Cardiac muscle cell (in vitro differentiated cells and primary cell): ENCODE measurements at regions not wholly inside any gene's neighbourhood (a gene's known extent, or its start where the extent isn't known, plus 50 kb on each side); places are given as distances from the start of the nearest gene placed in this dataset.
A peak's percentile ranks its signal among the peaks of the same experiment; 100 is the strongest.
"Not testable (repeated sequence)": the region's sequence is repeated elsewhere in the genome, so short reads cannot be mapped to it uniquely, and the experiment has no call there.

Source experiments
- DNase-seq, 2 donors: peaks; one replicate each; pipeline versions ENCODE4 v3.0.0 to v3.0.0-alpha.2; 2010 to 2017; ENCODE audit warnings: low read depth in 1 of 2, low spot score in 1 of 2
- H3K27ac ChIP-seq: fragments of 200-600 bp; sonication (generic); 2 replicates; pipeline ENCODE4 v1.5.1; 2016
- H3K27me3 ChIP-seq: fragments of 200-600 bp; sonication (generic); 2 replicates; pipeline ENCODE4 v1.6.0; 2016; ENCODE audit warnings: control low read depth
- H3K36me3 ChIP-seq: fragments of 200-600 bp; sonication (generic); 2 replicates; pipeline ENCODE4 v1.5.1; 2016; ENCODE audit warnings: control low read depth
- H3K4me1 ChIP-seq: fragments of 200-600 bp; sonication (generic); 2 replicates; pipeline ENCODE4 v1.8.1; 2017; ENCODE audit warnings: low read depth, mild to moderate bottlenecking, mixed run types
- H3K4me3 ChIP-seq: fragments of 200-600 bp; sonication (generic); 2 replicates; pipeline ENCODE4 v1.5.1; 2016; ENCODE audit warnings: mild to moderate bottlenecking
- H3K9me3 ChIP-seq: fragments of 200-600 bp; sonication (generic); 2 replicates; pipeline ENCODE4 v1.5.1; 2017; ENCODE audit warnings: low read depth, mild to moderate bottlenecking, control low read depth
- TF ChIP-seq, protein P1 (sequence below): IDR thresholded peaks from 2 replicates; pipeline ENCODE4 v1.5.1; 2012; ENCODE audit warnings: low read depth, mild to moderate bottlenecking, low read length

DNA sequence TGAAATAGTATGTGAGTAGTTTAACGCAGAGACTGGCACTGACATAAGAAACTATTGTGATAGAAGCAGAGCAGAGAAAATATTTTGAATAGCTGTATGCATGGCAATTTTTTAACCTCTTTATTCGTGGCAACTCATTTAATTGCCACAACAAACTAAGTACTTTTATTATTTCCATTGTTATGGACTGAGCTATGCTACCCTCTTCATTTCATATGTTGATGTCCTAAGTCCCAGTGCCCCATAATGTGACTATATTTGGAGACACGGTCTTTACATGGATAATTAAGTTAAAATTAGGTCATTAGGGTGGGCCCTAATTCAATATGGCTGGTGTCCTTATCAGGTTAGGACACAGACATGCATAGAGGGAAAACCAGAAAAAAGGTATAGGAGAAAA, 86.1 kb upstream of the PRSS3 start:
- Histone ChIP-seq H3K4me1 (no peaks in the 10 kb centered on the region), H3K9me3 (no peaks in the 10 kb centered on the region), H3K4me3 (no peak overlapping the region), H3K27ac (no peak overlapping the region), H3K27me3 (no peaks in the 10 kb centered on the region), H3K36me3 (no peaks in the 10 kb centered on the region)
- TF ChIP-seq, protein P1, sequence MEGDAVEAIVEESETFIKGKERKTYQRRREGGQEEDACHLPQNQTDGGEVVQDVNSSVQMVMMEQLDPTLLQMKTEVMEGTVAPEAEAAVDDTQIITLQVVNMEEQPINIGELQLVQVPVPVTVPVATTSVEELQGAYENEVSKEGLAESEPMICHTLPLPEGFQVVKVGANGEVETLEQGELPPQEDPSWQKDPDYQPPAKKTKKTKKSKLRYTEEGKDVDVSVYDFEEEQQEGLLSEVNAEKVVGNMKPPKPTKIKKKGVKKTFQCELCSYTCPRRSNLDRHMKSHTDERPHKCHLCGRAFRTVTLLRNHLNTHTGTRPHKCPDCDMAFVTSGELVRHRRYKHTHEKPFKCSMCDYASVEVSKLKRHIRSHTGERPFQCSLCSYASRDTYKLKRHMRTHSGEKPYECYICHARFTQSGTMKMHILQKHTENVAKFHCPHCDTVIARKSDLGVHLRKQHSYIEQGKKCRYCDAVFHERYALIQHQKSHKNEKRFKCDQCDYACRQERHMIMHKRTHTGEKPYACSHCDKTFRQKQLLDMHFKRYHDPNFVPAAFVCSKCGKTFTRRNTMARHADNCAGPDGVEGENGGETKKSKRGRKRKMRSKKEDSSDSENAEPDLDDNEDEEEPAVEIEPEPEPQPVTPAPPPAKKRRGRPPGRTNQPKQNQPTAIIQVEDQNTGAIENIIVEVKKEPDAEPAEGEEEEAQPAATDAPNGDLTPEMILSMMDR, result no peak
- no peak for DNase-seq

DNA sequence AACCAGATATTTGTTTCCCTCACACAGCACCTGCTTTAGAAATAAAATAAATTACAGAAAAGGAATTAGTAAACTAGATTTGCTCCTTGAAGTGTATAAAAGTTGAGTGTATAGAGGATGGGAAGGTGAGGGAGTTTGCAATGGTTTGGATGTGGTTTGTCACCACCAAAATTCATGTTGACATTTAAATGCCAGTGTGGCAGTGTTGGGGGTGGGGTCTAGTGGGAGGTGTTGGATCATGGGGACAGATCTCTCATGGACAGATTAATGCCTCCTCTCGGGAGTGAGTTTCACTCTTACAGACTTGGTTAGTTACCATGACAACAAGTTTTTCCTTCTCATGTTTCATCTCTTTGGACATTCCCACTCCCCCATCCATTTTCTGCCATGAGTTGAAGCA, 83.9 kb upstream of the PRSS3 start:
- H3K27ac ChIP-seq, H3K9me3 ChIP-seq, H3K4me1 ChIP-seq, H3K4me3 ChIP-seq, DNase-seq, H3K36me3 ChIP-seq, H3K27me3 ChIP-seq: not testable (repeated sequence)

DNA sequence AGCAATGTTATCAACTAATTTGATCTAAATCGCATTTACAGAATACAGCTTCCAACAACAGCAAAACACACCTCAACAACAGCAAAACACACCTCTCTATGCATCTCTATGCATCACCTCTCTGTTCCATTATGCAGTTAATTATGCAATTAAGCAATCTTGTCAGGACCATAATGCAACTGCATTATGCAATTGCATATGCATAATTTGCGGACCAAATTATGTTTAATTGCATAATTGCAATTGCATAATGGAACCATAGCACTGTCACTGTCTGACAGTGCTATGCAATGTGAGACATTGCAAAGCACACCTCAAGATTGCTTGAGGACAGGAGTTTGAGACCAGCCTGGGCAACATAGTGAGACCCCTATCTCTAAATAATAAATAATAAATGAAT, 80.4 kb upstream of the PRSS3 start:
- H3K4me1 ChIP-seq, result no peaks in the 10 kb centered on the region
- no peak overlapping the region for H3K27ac ChIP-seq
- no peaks in the 10 kb centered on the region for H3K27me3 ChIP-seq
- no peak overlapping the region for H3K4me3 ChIP-seq
- H3K36me3 ChIP-seq, result no peaks in the 10 kb centered on the region
- TF ChIP-seq, protein P1, result no peak
- H3K9me3 ChIP-seq, result no peaks in the 10 kb centered on the region
- DNase-seq, result no peak

DNA sequence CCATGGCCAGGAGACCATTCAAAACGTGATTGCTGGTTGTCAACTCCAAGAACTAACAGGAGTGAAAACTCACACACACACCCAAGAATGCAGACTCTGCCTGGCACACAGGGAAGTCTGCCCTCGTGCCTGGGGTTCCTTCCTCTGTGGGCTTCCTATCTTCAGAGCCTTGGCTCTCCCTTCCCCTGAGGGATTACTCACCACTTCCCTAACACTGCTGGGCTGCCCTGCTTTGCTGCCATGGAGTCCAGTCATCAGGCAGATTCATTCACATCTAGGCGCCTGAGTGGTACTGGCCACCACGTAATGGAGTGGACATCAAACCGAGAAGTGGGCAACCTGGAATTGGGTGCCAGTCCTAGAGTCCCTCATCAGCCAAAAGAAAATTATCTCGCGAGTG, 76.4 kb upstream of the PRSS3 start:
- H3K4me1 ChIP-seq, result no peaks in the 10 kb centered on the region
- no peaks in the 10 kb centered on the region for H3K36me3 ChIP-seq
- H3K9me3 ChIP-seq, result no peaks in the 10 kb centered on the region
- H3K4me3 ChIP-seq, result no peak overlapping the region
- H3K27me3 ChIP-seq, result no peaks in the 10 kb centered on the region
- H3K27ac ChIP-seq, result no peak overlapping the region
- TF ChIP-seq, protein P1, result no peak
- DNase-seq, result peak in 1 of 2 donors; percentile 54

DNA sequence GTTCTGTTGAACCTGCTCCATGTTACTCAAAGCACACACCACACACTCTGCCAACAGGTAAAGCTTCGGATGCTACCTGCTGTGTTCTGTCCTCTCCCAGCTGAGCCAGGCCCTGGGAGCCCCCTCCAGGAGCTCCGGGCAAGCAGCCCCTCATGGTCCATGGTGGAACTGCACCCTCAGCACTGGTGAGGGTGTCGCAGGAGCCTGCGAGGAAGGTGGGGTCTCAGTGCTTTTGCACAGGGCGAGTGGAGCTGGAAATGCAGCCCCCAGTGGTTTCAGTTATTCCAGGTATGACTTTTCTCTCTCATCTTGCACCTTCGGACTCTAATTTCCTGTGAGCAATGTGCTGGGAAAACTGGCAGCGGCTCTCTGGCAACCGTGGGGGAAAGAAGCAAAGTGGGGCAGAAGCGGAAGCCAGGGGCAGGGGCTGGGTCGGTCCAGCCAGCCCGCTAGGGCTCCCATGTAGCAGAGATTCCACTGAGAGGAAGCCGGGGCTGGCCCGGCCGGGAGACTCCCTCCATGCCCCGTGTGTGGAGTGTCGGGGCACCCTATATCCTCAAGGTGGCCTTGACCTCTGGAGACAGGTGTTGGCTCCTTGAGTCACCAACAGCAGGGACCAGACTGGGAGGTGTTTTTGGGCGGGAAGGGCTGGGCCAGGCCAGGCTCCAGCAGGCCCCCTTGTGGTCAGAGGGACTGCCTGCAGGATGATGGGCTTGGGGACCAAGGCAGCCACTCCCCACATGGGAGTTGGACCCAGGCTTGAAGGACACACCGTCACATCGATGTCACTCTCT, 75.6 kb upstream of the PRSS3 start:
- TF ChIP-seq, protein P1, result peak; percentile 65
- Histone ChIP-seq H3K4me1 (no peaks in the 10 kb centered on the region), H3K27me3 (no peaks in the 10 kb centered on the region), H3K27ac (no peak overlapping the region), H3K4me3 (no peak overlapping the region), H3K9me3 (no peaks in the 10 kb centered on the region), H3K36me3 (no peaks in the 10 kb centered on the region)
- DNase-seq, result peak; percentile 19 to 29

DNA sequence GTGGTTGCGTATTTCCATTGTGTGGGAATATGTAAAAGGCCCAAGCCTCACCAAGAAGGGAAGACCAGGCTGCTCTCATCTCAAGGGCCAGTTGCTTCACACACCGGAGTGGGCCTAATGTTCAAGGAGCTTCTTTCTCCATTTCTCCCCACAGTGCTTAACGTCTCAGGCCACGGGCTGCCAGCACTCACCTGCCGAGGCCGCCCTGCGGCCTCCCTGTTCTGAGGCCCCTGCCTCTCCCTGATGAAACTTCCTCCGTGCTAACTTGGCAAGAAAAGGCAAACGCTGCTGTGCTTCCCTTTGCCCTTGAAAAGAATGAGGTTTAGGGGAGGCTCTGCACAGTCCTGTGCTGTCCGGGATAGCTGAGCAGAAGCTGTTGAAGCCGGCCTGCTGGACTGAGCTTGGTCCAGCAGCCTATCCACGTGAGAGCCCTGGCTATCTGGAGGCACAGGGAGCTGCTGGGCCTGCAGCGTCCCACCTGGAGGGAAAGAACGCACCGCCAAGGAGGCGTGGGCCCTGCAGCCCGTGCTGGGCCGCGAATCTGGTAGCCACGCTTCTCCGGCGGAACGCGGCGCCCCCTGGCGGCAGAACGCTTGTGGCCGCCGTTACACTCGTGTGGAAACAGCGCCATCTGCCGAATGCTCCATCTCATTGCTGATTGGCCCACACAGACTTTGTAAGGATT, 73.5 kb upstream of the PRSS3 start:
- Histone ChIP-seq H3K4me3 (no peak overlapping the region), H3K27ac (no peak overlapping the region), H3K9me3 (no peaks in the 10 kb centered on the region), H3K36me3 (no peaks in the 10 kb centered on the region), H3K4me1 (no peaks in the 10 kb centered on the region), H3K27me3 (no peaks in the 10 kb centered on the region)
- TF ChIP-seq, protein P1, result peak; percentile 96
- peak; percentile 88 to 92 for DNase-seq
